SH-SY5Y (cell line): ENCODE measurements at regions not wholly inside any gene's neighbourhood (a gene's known extent, or its start where the extent isn't known, plus 50 kb on each side); places are given as distances from the start of the nearest gene placed in this dataset.

Experiments
- GATA2 ChIP-seq: IDR thresholded peaks from 2 replicates; pipeline ENCODE4 v1.6.1; 2011; ENCODE audit warnings: mild to moderate bottlenecking, low read depth, low read length
- GATA3 ChIP-seq: IDR thresholded peaks from 2 replicates; pipeline ENCODE4 v1.6.1; 2011; ENCODE audit warnings: low read depth, mild to moderate bottlenecking, low read length, moderate library complexity

DNA sequence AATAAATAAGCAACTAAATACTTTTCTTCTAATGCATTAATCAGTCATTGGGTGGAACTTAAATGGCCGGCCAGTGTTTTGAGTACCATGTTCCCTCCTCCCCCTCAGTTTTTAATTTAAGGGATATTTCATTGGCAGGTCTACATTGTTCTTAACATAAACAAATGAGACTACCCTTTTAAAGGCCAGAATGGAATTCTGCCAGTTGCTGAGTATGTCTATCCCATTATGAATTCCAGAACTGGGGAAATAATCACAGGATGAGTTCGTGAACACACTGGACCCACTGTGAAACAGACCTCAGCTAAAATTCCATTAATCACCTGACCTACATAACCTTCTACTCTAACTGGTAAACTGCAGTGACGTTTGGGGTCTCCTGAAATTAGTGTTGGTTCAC lies 305.5 kb upstream of the PKN2 start:
- TF ChIP-seq GATA3 (no peak), GATA2 (no peak)
